ENCODE measurements at regions not wholly inside any gene's neighbourhood (a gene's known extent, or its start where the extent isn't known, plus 50 kb on each side); places are given as distances from the start of the nearest gene placed in this dataset.

DNA sequence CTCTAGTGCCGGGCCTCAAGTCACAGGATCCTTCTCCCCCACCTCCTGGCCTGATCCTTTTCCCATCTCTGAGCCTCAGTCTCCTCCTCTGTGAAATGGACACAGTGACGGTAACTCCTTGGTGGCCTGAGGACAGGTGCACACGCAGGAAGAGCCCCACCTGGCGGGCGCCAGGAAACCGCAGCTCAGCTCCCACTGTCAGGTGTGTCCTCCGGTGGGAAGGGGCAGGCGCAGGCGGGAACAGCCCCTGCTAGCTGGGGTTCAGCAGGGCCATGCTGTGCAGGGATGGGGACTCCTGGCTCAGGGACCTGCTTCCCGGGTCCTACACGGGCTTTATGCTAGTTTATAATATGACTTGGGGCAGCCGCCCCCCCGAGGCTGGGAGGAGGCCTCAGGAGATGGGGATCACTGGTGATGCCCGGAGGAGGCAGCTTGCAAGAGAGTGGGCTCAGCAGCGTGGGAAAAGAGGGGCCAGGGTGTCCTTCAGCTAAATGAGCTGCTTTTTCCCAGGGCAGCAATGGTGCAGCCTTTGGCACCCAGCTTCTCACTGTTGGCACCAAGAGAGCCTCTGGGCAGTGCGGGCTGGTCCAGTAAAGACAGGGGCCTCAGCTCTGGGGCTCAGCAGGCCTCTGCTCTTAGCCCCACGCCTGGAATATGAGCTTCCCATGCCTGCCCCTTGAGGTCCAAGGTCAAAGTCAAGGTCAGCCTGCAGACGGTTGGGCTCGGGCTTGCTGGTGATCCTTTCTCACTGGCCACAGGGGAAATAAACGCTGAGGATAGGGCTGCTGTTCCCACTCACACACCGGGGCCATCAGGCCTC, 68.0 kb upstream of the FAM20C start:
- no peak for ATAC-seq (ENCODE audit: low FRiP score in 2 of 2)
- no peak for DNase-seq
- no peaks in the 10 kb centered on the region for H3K27me3 ChIP-seq
- no peak overlapping the region for H3K4me3 ChIP-seq
- no peaks in the 10 kb centered on the region for H3K9me3 ChIP-seq
- WGBS, 2 donors: 84 to 87% methylated on average over 17 to 21 of the region's 21 CpGs
- no peaks in the 10 kb centered on the region for H3K36me3 ChIP-seq
- H3K4me1 ChIP-seq: peaks cover 11 to 23% (median 17%) of the 10 kb centered on the region in 4 donors
- TF ChIP-seq CTCF (IDR thresholded peaks at IDR 0.05): no peak
- no peak for TF ChIP-seq EP300 (IDR thresholded peaks at IDR 0.05)
- TF ChIP-seq POLR2AphosphoS5 (IDR thresholded peaks at IDR 0.05): no peak
- H3K27ac ChIP-seq: no peak overlapping the region

GRCh38 chr7:125061-125475, 67.3 kb upstream of the FAM20C start:
- H3K9me3 ChIP-seq: no peaks in the 10 kb centered on the region
- no peak overlapping the region for H3K27ac ChIP-seq
- H3K4me3 ChIP-seq: no peak overlapping the region
- H3K4me1 ChIP-seq: peaks cover 8 to 16% (median 15%) of the 10 kb centered on the region in 4 donors
- H3K36me3 ChIP-seq: no peaks in the 10 kb centered on the region
- H3K27me3 ChIP-seq: no peaks in the 10 kb centered on the region
- WGBS, 2 donors: 85 to 94% methylated on average over 10 to 14 of the region's 14 CpGs
- no peak for DNase-seq
- no peak for ATAC-seq (ENCODE audit: low FRiP score in 2 of 2)
- TF ChIP-seq POLR2A (IDR thresholded peaks at IDR 0.05) (no peak), CTCF (IDR thresholded peaks at IDR 0.05) (no peak), POLR2AphosphoS5 (IDR thresholded peaks at IDR 0.05) (no peak), EP300 (IDR thresholded peaks at IDR 0.05) (no peak)

DNA sequence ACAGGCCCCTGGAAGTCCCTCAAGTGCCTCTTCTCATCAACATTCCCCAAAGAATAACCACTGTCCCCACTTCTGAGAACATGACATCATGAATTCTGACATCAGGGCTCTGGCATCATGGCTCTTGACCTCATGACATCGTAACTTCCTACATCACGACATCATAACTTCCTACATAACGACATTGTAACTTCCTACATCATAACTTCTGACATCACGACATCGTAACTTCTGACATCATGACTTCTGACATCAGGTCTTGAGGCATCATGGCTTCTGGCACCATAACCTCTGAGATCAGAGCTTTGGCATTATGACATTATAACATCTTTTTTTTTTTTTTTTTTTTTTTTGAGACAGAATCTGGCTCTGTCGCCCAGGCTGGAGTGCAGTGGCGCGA, 66.7 kb upstream of the FAM20C start:
- TF ChIP-seq CTCF (IDR thresholded peaks at IDR 0.05) (no peak), POLR2A (IDR thresholded peaks at IDR 0.05) (no peak), EP300 (IDR thresholded peaks at IDR 0.05) (no peak), POLR2AphosphoS5 (IDR thresholded peaks at IDR 0.05) (no peak)
- Histone ChIP-seq H3K4me1 (peaks cover 9 to 18% (median 10%) of the 10 kb centered on the region in 4 donors), H3K36me3 (no peaks in the 10 kb centered on the region), H3K9me3 (no peaks in the 10 kb centered on the region), H3K27ac (no peak overlapping the region), H3K27me3 (no peaks in the 10 kb centered on the region), H3K4me3 (no peak overlapping the region)
- DNase-seq: no peak
- ATAC-seq (ENCODE audit: low FRiP score in 2 of 2): no peak
- whole genome bisulfite sequencing, 2 donors: 85 to 90% methylated on average over 5 to 8 of the region's 8 CpGs

GRCh38 chr7:126368-126767, 66.0 kb upstream of the FAM20C start:
- no peak for DNase-seq
- no peaks in the 10 kb centered on the region for H3K9me3 ChIP-seq
- no peak overlapping the region for H3K27ac ChIP-seq
- ATAC-seq (ENCODE audit: low FRiP score in 2 of 2): no peak
- H3K27me3 ChIP-seq: no peaks in the 10 kb centered on the region
- TF ChIP-seq EP300 (IDR thresholded peaks at IDR 0.05) (no peak), POLR2A (IDR thresholded peaks at IDR 0.05) (no peak), POLR2AphosphoS5 (IDR thresholded peaks at IDR 0.05) (no peak), CTCF (IDR thresholded peaks at IDR 0.05) (no peak)
- 95 to 100% methylated on average over 3 of the region's 3 CpGs for WGBS, 2 donors
- peaks cover 5 to 24% (median 13%) of the 10 kb centered on the region in 4 donors for H3K4me1 ChIP-seq
- no peak overlapping the region for H3K4me3 ChIP-seq
- H3K36me3 ChIP-seq: no peaks in the 10 kb centered on the region
